H7 (cell line): ENCODE measurements at regions not wholly inside any gene's neighbourhood (a gene's known extent, or its start where the extent isn't known, plus 50 kb on each side); places are given as distances from the start of the nearest gene placed in this dataset.
A peak's percentile ranks its signal among the peaks of the same experiment; 100 is the strongest.
"Not testable (repeated sequence)": the region's sequence is repeated elsewhere in the genome, so short reads cannot be mapped to it uniquely, and the experiment has no call there.

Source experiments
- DNase-seq: peaks from one replicate; pipeline ENCODE4 v3.0.0; 2012
- H3K27me3 ChIP-seq: 2 replicates; pipeline ENCODE4 v1.6.0; 2011; ENCODE audit warnings: mild to moderate bottlenecking, low read length; ENCODE audit not compliant: control insufficient read depth, insufficient read depth
- H3K36me3 ChIP-seq: replicated peaks from 2 replicates; pipeline ENCODE4 v1.5.1; 2011; ENCODE audit warnings: low read length; ENCODE audit not compliant: control insufficient read depth, insufficient read depth
- H3K4me3 ChIP-seq: 2 replicates; pipeline ENCODE4 v1.5.1; 2011; ENCODE audit warnings: low read depth, mild to moderate bottlenecking, control low read depth, low read length, moderate library complexity; ENCODE audit not compliant: insufficient read depth

DNA sequence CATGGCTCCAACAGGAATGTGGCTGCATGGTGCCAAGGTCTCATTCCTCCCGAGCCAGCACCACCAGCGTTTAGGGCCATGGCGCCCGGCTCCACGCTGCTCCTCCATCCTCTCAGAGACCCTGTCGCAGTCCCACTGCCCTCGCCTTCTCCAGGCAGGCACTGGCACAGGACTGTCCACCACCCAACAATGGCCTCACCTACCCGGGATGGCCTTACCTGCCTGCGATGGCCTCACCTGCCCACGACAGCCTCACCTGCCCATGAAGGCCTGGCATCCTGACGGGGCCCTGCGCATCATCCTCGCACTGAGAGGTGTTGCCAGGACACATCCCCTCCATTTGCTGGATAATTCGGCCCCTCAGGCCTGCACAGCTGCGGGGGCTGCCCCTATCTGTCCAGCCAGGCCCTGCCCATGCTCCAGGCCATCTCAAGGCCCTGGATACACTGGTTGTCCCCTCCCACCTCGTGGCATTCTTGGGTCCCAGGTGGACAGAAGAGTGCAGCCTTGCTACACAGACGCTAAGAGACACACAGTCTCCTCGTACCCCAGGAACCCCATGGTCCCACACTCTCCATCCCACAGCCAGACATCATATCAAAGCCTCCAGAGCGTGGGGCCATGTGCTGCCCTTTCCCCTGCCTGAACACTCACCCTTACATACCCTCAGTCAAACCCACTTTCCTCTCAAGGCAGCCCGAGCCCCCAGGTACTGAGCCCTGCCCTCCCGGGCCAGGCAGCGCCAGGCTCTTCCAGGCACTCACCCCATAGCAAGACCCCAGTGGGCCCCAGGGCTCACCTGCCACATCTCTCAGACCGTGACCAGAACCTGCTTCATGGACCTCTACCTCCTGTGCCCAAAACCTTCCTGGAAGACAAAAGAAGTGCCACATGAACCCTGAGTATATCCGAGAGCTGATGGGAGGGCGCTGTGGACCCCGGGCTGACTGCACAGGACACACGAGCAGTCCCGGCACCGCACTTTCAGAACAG is 268.6 kb downstream of the EIPR1 start:
- DNase-seq = peak; percentile 38
- Histone ChIP-seq H3K27me3 (no peaks in the 10 kb centered on the region), H3K4me3 (no peak overlapping the region), H3K36me3 (no peaks in the 10 kb centered on the region)

DNA sequence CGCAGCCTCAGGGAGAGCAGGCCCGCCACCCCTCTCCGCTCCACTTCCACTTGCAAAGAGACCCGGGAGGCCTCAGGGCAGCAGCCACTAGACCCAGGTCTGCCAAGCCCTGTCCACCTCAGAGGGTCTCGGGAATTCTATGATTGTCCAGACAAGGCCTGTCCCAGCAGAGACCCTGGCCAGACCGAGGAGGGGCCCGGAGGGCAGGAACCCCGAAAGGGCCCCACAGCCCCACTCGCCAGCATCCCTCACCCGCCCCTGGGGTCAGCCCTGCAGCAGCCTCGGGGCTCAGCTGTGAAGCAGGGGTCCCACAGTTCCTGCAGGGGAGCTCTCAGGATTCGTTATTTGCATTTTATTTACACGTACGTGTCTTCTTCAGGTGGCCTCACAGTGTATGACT is 269.5 kb downstream of the EIPR1 start:
- no peaks in the 10 kb centered on the region for H3K27me3 ChIP-seq
- DNase-seq = peak; percentile 52
- no peak overlapping the region for H3K4me3 ChIP-seq
- H3K36me3 ChIP-seq = no peaks in the 10 kb centered on the region

DNA sequence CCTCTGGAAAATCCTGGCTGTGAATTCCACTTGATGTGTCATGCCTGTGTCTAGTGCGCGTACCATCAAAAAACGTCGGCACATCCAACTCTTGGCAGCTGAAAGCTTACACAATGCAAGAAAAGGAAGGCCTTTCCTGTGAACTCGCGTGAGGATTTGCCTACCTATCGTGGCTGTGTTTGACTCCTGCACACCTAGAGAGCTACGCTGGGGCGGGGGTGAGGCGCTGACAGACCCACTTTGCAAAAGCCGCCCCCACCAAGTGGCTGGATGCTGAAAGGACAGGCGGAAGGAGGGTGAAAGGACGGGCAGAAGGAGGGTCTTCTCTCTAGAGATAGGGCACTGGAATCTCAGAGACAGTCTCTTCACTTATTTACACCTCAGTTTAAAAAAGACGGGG is 270.1 kb downstream of the EIPR1 start:
- DNase-seq = peak; percentile 73
- no peaks in the 10 kb centered on the region for H3K27me3 ChIP-seq
- H3K36me3 ChIP-seq = no peaks in the 10 kb centered on the region
- no peak overlapping the region for H3K4me3 ChIP-seq

DNA sequence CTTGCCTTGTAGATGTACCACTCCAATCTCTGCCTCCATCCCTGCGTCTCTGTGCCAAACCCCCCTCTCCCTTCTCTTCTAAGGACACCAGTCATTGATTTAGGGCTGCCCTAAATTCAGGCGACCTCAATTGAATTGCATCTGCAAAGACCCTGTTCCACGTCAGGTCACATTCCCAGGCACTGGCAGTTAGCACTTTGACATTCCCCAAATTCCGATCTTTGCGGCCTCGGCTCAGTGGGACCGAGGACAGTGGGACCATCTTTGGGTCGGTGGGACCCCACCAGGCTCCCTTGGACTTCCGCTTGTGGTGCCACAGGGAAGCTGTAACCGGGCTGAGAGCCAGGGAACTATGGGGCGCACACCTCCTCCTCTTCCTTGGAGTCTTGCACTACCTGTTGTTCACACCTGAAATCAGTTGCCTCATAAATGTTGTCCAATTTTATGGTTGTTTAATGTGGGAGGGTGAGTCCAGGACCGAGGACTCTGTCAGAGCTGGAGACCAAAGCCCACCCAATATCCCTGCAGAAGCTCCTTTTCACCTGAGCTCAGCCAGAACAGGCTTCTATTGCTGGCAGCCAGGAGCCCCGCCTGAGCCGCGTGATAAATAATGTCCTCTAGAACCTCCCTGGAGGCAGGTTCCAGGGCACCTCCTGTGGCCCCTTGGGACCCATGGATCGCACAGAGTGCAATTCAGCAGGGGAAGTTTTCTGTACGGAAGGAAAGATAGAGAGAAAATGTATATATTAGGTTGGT is 271.6 kb downstream of the EIPR1 start:
- no peak for DNase-seq
- Histone ChIP-seq H3K27me3 (no peaks in the 10 kb centered on the region), H3K36me3 (no peaks in the 10 kb centered on the region), H3K4me3 (no peak overlapping the region)

DNA sequence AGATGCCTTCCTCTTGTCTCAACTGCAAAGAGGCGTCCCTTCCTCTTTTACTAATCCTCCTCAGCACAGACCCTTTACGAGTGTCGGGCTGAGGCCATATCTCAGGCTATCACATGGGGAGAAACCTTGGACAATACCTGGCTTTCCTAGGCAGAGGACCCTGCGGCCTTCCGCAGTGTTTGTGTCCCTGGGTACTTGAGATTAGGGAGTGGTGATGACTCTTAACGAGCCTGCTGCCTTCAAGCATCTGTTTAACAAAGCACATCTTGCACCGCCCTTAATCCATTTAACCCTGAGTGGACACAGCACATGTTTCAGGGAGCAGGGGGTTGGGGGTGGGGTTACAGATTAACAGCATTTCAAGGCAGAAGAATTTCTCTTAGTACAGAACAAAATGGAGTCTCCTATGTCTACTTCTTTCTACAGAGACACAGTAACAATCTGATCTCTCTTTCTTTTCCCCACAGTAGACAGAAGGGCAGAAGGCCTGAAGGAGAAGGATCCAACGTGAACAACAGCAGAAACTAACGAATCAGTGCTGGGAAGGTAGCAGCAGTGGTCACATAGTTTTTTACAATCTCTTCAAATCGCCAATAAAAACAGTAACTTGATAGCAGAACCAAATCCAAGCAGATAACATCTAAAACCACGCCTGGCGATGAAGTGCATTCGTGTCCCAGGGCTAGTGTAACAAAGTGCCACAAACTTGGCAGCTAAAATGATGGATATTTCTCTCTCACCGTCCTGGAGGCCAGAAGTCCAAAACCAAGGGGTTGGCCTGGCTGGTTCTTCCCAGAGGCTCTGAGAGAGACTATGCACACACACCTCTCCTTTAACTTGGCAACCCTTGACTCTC is 272.4 kb downstream of the EIPR1 start:
- not testable (repeated sequence) for H3K36me3 ChIP-seq, DNase-seq, H3K27me3 ChIP-seq, H3K4me3 ChIP-seq

DNA sequence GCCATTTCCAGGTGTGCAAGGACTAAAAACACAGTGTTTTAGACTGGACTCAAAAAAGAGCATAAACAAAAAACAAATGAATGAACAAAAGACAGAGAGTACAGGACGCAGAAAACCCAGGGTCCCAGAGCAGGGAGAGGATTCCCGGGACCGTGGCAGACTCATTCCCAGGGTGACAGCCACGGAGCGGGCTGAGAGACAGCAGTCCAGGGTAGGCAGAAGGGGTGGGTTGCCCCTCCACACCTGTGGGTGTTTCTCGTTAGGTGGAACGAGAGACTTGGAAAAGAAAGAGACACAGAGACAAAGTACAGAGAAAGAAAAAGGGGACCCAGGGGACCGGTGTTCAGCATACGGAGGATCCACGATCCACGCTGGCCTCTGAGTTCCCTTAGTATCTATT is 273.4 kb downstream of the EIPR1 start:
- Histone ChIP-seq H3K36me3 (no peaks in the 10 kb centered on the region), H3K27me3 (no peaks in the 10 kb centered on the region), H3K4me3 (no peak overlapping the region)
- DNase-seq = no peak

DNA sequence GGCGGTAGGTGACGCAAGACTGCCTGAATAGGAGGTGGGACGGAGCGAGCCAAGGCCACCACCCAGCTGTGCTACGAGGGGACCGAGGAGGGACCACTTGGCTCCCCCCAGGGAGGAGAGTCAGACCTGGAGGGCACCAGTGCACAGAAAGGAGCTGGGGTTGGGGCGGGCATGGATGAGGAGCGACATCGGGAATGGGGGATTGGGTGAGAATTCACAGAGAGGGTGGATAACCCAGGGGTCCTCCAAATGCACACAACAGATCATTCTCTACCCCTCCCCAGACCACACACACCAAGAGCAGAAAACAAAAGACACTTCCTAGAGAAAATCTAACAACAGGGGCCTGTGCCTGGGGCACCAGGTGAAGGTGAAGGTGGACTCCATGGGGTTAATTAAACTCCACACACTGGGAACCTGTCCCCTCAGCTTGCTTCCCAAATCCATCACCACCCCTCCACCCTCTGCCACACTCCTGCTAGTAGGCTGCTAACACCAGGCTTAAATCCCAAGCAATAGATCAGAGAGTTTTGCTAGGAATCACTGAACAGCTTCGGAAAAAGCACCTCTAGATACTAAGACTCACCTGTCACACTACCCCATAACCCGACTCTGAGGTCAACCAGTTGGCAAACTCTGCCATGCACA is 274.6 kb downstream of the EIPR1 start:
- Histone ChIP-seq H3K4me3 (no peak overlapping the region), H3K36me3 (no peaks in the 10 kb centered on the region), H3K27me3 (no peaks in the 10 kb centered on the region)
- DNase-seq = no peak

DNA sequence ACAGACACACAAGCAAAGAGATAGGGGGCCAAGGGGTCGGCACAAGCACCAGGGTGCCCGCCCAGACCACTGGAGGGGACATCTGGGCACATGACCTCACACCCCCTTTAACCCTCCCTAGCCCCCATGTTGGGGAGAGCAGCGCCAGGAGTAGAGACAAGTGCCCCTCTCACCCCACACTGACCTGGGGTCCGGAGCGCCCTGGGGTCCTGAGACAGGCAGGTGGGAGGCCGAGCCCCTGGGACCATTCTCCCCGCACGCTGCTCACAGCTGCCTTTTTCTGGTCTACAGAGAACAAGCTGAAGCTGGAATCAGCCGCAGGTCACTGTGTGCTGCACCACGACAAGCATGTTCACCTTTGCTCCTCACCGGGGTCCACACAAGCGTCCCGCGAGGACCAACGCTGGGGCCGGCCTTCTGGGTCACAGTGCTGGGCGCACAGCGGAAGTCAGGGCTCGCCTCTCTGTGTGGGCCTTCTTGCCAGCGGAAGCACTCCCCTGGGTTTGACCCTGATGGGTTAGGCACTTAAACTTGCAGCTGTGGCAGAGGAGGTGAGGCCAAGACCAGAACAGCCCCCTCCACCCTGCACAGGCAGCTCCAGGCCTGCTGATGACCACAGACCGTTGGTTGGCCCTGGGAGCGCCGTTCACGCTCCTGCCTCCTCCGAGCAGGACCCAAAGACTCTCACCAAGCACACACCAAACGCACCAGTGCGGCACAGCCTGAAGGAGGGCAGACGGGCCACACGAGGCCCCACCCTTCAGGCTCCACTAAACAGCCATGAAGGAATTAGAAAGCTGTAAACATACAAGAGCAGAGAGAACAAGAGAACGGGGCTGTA is 275.3 kb downstream of the EIPR1 start:
- DNase-seq = no peak
- Histone ChIP-seq H3K36me3 (no peaks in the 10 kb centered on the region), H3K4me3 (no peak overlapping the region), H3K27me3 (no peaks in the 10 kb centered on the region)

DNA sequence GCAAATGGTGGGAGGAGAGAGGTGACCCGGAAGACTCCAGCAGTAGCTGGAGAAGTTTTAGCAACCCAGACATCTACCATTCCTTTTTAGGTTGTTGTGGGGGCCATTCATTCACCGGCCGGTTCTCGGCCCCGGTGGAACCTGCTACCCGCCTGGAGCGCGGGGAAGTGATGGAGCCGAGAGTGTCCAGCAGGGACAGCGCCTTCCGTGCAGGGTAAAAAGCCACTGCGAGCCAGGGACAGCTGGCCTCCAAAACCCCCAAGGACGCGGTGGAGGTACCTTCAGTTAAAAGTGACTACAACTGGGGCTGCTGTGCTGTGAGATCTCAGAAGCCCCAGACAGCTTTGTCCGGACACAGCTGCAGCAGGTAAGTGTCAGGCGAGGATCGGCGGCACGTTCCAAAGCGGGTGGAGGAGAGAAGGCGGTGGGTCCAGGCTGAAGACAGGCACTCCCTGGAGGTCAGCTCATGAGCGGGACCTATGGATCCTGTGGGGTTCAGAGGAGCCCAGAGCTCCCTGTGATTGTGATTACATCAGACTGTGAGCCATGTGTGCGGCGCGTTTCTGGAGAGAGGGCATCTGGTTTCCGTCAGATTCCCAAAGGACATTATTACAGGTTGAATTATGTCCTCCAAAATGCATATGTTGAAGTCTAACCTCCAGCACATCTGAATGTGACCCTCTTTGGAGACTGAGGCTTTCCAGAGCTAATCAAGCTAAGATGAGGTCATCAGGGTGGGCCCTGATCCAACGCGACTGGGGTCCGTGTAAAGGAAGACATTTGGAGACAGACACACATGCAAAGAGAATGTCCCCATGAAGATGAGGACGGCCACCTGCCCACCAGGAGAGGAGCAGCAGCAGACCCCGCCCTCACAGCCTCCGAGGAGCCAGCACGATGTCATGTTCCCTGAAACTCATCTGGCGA is 276.3 kb downstream of the EIPR1 start:
- DNase-seq = no peak
- H3K36me3 ChIP-seq = no peaks in the 10 kb centered on the region
- H3K27me3 ChIP-seq = no peaks in the 10 kb centered on the region
- no peak overlapping the region for H3K4me3 ChIP-seq

DNA sequence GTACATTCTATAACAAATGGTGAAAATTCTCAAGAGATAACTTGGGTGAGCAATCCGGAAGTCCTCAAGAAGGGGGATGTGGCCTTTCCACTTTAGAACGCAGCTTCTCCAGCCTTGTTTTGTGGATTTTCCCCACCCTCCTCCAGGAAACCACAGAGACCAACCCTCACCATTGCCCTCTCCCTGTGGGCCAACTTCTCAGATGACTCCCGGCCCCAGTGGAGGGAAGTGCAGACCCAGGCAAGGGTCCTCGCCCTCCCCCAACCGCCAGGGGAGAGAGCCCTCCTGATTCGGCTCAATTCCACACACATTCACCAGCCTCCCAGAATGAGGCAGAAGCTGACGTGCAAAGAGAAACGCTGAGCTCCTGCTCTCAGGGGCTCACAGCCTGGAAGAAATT is 277.2 kb downstream of the EIPR1 start:
- H3K36me3 ChIP-seq = no peaks in the 10 kb centered on the region
- no peak for DNase-seq
- H3K4me3 ChIP-seq = no peak overlapping the region
- H3K27me3 ChIP-seq = no peaks in the 10 kb centered on the region

DNA sequence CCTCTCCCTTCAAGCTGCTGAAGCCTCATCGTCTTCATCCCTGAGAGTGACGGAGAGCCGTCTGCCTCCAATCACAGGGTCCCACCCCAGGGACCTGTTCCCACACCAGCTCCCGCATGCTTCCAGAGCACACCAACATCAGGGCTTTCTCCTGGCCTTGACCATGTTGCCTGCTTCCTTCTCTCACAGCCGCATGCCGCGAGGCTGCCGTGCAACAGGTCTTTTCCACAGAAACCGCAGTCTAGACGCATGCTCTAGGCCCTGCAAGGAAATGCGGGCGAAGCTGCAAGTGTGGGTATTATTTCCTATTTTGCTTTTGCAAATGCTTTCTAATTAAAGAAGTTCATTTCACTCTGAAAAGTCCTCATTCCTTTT is 277.8 kb downstream of the EIPR1 start:
- H3K4me3 ChIP-seq = no peak overlapping the region
- no peaks in the 10 kb centered on the region for H3K27me3 ChIP-seq
- no peak for DNase-seq
- H3K36me3 ChIP-seq = no peaks in the 10 kb centered on the region

DNA sequence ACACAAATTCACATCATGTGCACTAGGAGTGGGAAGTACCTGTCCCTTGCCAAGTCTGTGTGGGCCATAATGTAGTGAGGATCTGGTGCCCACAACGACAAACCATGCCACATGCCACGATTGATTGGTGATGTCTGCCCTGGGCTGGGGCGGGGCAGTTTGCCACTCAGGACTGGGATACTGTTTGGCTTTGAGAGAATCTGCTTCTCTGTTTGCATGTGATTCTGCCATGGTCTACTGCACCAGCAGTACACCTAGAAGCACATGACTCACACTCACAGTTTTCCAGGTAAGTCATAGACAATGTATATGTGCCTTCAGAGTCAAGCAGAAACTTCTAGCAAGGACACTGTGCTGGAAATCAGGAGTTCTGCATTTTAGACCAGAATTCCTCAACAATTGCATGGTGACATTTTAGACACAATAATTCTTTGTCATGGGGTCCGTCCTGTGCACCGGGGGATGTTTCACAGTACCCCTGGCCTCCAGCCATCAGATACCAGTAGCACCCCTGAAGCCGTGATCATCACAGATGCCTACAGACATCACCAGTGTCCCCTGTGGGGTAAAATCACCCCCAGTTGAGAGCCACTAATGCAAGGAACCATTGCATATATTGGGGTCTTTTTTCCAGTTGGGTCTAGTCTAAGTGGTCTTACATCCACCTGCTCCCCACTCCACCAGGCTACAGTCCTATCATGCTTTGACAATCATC is 278.3 kb downstream of the EIPR1 start:
- no peak for DNase-seq
- Histone ChIP-seq H3K4me3 (no peak overlapping the region), H3K27me3 (no peaks in the 10 kb centered on the region)

More for the DNA sequence above, 278.3 kb downstream of the EIPR1 start:
- no peaks in the 10 kb centered on the region for H3K36me3 ChIP-seq
